CD4-positive, alpha-beta T cell treated with Interleukin-4 for 4 hours (primary cell): ENCODE measurements at regions not wholly inside any gene's neighbourhood (a gene's known extent, or its start where the extent isn't known, plus 50 kb on each side); places are given as distances from the start of the nearest gene placed in this dataset.
A peak's percentile ranks its signal among the peaks of the same experiment; 100 is the strongest.
"Not testable (repeated sequence)": the region's sequence is repeated elsewhere in the genome, so short reads cannot be mapped to it uniquely, and the experiment has no call there.

Experiments used
- DNase-seq: peaks from one replicate; pipeline ENCODE4 v3.0.0-alpha.2; 2020

DNA sequence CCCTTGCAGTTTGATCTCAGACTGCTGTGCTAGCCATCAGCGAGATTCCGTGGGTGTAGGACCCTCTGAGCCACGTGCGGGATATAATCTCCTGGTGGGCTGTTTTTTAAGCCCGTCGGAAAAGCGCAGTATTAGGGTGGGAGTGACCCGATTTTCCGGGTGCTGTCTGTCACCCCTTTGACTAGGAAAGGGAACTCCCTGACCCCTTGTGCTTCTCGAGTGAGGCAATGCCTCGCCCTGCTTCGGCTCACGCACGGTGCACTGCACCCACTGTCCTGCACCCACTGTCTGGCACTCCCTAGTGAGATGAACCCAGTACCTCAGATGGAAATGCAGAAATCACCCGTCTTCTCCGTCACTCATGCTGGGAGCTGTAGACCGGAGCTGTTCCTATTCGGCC, 728.9 kb upstream of the SPRY2 start:
- DNase-seq, result not testable (repeated sequence)

DNA sequence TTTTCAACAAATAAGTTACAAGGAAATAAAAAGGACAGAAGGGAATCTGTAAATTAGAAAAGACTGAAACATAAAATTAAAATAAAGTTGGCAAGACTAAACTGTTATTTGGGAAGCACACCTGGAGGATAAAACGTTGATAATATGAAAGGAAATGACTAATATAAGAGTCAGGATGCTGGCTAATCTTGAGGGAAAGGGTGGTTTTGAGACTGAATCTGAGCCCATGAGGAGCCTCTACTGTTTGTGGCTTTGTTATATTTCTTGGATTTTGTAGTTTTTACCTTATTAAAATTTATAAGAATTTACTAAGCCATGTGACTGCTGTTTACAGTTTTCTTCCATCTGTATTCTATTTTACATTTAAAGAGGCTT, 718.0 kb upstream of the SPRY2 start:
- DNase-seq, result no peak

DNA sequence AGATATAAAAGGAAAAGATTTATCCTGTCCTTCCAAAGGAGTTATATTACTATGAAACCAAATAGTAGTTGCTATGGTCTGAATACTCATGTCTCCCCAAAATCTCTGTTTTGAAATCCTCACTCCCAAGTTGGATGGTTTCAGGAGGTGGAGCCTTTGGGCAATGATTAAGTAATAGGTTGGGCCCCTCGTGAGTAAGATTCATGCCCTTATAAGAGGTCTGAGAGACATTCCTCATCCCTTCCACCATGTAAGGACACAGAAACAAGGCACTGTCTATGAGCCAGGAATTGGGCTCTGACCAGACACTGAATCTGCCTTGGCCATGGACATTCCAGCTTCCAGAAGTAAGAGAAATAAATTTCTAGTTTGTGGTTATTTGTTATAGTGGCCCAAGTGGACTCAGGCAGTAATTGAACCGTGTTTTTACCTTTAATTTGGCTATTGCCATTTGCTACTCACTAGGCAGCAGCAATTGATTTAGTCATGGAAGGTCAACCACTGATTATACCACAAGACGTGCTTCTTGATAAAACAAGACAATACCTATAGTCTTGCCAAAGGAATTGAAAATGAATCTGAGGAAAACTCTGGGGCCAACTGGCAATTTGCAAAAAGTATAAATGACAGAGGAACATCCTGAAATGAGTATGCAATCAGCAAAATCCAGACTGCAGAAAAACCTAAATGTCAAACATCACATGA, 717.4 kb upstream of the SPRY2 start:
- no peak for DNase-seq

DNA sequence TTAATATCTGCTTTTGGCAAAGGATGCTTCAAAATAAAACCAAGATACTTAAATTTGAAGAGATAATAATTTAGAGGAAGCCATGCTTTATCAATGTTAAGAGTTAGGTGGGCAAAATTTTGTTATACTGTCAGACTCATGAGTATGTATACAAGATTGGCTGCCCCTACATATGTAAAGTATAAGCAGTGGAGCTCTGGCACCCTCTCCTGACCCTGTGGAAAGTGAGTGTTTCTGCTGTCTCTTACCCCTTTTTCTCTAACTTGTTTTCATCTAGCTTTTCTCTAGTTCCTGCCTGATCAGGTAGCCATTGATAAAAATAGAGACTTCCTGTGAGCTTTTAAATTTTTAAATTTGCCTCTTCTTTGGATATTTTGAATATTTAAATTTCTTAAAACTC, 710.9 kb upstream of the SPRY2 start:
- DNase-seq, result no peak

DNA sequence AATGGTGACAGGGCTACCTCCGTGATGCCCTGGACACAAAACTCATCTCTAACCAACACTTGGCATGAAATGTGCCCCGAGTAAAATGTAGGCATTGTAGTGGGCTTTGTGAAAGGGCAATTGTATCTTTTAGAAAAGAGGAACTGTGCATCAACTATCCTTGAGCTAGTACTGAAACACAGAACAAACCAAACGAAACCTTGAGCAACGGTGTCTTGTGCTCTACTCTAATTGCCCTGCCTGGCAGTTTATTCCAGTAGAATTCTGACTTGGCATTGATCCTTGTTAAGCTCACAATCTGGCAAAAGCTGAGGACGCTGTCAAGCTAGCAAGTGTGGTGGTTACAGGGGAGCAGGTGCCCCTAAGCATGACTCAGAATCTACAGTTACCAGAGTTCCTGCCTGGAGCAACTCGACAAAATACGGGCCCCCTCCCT, 707.1 kb upstream of the SPRY2 start:
- DNase-seq, result no peak

DNA sequence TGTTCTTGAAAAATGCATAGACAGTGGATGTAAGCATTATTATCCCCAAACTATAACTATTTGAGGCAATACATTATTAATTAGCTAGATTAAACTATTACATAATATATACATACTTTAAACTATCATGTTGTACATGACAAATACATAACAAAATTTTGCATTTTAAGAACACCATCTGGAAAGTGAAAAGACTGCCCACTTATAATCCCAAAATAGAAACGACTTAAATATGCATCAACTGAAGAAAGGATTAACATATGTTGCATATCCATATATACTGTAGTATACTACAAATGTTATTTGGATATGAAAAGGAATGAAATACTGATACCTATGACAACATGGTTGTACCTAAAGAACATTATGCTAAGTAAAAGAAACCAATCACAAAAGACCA, 700.8 kb upstream of the SPRY2 start:
- DNase-seq, result no peak

DNA sequence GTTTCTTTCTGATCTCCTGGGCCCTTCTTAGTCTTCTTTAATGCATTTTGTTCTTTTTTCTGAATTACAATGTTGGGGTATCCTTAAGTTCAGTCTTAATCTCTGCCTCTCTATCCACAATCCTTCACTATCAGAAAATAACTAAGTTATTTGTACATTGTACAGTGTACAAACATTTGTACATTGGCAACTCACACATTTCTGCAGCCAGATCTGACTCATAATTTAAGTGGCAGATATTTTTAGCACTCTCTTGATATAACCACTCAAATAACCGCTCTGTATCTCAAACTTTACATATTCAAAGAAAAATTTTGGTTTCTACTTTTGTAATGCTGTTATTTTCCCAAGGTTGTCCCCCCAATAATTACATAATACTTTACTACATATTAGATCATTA, 691.1 kb upstream of the SPRY2 start:
- no peak for DNase-seq

DNA sequence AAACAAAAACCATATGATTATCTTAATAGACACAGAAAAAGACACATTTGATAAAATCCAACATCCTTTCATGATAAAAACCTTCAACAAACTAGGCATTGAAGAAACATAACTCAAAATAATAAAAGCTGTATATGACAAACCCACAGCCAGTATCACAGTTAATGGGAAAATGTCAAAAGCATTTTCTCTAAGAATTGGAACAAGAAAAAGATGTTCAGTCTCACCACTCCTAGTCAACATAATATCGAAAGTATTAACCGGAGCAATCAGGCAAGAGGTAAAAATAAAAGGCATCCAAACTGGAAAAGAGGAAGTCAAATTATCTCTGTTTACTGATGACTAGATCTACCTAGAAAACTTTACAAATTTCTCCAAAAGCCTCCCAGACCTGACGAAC, 684.2 kb upstream of the SPRY2 start:
- no peak for DNase-seq

DNA sequence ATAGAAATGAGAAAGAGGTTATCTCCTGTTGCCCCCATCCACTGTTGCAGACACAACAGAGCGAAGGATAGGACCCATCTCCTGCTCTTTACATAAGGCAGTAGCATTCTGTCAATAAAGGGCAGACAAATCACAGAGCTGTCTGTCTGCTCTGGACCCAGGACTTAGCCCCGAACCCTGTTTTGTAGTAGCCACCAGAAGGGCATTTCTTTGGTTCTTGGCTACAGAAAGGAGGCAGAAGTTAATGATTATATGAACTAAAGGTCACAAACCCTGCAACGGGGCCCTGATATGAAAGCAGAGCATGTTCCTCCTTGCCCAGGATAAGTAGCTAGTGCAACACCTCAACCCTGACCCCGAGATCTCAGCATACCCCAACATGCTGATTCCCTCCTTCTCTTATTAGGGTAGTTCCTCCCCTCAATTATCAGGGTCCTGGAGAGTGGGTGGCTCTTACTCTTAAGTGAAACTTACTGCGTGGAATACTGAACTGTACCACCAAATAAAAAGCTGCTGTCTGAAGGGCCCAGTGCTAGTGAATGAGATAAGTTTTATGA, 680.4 kb upstream of the SPRY2 start:
- DNase-seq, result no peak

DNA sequence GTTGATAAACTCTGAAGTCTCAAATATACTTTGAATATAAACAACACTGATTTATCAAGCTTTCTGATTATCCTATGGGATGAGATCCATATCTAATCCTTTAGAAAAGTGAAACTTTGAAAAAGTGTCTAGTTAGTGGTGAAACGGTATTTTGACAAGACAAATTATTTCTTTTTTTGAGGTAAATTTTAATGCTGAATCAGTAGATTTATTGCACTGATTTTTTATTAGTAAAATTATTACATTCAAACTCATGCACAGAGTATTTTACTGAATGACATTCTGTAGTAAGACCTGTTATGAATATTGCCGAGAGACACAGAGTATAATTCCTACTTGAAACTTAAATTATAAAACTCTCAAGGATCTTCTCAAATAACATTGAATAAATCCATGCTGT, 679.1 kb upstream of the SPRY2 start:
- no peak for DNase-seq

DNA sequence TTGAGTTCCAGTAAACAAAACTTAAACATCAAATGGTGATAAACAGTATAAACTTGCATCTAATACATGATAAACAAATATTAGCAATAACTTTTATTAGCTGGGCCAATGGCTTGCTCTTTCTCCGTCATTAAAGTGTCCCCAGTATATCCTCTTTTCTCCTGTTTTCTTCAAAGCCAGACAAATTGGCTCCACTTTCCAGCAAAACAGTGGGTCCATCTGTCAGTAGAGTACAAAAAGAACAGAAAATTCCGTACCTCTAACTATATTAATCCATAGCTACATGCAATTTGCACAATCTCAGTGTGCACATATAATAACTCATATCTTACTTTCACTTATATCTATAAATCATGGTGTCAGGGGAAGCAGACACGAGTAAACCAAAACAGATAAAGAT, 678.0 kb upstream of the SPRY2 start:
- DNase-seq, result no peak

DNA sequence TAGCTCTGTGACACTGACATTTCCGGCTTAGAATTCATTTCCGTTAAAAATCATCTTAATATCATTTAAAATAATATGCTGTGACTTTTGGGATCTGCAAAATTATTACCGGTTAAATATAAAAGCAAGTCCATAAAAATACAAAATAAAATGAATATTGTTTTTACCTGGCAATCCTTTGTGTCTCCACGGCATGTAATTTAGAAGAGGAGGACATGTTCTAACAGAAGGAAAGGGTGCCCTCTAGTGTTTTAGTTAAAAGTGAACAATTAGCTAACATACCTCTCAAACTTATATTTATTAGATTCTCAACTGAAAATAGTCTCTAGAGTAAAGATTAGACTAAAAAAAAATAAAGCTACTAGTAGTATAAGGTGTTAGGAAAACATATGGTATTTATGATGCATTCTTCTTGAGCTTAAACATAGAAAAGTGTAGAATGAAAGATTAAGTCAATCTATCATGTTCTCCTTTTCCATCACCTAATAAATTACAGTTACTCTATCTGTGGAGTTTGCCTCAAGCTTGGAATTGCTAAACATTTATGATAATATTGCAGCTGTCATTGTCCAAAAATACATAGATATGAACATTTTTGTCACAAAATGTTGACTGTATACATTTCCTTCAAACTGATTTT, 676.7 kb upstream of the SPRY2 start:
- DNase-seq, result no peak

DNA sequence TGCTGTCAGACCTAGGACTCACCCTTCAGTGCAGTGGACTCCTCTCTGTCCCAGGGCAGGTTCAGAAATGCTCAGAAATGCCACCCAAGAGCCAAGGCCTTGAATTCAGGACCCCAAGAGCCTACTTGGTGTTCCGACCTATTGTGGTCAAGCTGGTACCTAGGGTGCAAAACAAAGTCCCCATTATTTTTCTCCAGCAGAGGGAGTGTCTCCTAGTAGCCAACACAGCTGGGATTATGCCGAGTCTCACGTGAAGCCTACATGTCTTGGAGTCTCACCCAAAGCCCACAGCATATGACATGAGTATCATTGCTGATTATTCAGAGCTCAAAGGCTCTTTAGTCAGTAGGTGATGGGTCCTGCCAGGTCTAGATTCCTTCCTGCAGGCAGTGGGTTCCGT, 671.1 kb upstream of the SPRY2 start:
- DNase-seq, result no peak

DNA sequence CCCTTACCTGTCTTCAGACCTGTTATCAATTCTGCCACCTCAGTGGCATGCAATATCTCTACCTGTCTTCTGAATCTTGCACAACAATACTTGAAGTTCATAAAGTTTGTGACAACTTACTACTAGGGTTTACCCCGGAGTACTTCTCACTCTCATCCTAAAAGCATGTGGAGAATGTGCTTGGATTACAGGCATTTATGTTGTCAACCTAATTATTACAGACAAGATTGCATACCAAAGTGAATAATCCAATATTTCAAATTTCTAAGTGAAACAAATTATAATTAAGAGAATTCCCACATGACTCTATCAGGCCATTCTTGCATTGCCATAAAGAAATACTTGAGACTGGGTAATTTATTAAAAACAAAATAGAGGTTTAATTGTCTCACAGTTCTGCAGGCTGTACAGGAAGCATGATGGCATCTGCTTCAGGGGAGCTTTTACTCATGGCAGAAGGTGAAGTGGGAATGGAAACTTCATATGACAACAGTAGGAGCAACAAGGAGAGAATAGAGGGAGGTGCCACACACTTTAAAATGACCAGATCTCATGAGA, 661.0 kb upstream of the SPRY2 start:
- no peak for DNase-seq

DNA sequence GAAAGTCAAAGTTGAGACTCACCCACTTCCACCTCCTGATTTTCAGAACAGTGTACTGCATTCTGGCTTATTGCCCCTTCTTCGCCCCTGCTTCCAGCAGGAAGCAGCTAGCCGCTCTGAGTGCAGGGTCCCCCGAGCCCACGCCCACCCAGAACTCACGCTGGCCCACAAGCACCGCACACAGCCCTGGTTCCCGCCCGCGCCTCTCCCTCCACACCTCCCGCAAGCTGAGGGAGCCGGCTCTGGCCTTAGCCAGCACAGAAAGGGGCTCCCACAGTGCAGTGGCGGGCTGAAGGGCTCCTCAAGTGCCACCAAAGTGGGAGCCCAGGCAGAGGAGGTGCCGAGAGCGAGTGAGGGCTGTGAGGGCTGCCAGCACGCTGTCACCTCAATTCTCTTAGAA, 657.7 kb upstream of the SPRY2 start:
- not testable (repeated sequence) for DNase-seq

DNA sequence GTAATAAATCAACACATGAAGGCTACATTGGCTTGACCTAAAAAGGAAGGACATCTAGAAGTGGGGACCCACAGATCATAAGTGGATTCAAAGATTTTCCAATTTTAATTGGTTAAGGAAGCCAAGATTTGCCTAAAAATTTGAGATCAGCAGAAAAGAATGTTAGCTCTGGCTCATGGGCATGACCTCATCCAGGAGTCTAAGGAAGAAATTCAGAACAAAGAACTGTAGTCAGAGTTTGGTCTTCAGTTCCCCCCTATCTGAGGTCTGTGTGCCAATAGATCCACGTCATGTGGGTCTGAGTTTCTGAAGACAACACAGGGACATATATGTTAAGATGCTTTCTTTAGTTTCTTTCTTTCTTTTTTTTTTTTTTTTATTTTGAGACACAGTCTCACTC, 648.8 kb upstream of the SPRY2 start:
- no peak for DNase-seq

DNA sequence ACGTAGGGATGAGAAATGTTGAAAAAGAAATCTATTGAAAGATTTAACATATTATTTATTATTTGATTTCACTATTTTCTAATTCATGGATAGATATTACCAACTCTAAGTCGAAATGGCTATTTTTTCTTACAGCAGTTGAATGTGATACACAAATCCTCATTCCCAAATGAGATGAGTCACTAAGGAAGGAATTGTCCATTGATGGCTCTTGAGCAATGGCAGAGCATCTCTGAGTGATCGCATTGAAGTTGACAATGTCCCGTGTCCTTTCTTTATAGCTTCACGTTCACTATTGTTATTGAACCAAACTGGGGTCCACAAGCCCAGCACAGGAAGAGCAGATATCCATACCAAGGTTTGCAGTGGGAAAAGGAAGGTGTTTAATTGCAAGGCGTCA, 648.3 kb upstream of the SPRY2 start:
- DNase-seq, result no peak

DNA sequence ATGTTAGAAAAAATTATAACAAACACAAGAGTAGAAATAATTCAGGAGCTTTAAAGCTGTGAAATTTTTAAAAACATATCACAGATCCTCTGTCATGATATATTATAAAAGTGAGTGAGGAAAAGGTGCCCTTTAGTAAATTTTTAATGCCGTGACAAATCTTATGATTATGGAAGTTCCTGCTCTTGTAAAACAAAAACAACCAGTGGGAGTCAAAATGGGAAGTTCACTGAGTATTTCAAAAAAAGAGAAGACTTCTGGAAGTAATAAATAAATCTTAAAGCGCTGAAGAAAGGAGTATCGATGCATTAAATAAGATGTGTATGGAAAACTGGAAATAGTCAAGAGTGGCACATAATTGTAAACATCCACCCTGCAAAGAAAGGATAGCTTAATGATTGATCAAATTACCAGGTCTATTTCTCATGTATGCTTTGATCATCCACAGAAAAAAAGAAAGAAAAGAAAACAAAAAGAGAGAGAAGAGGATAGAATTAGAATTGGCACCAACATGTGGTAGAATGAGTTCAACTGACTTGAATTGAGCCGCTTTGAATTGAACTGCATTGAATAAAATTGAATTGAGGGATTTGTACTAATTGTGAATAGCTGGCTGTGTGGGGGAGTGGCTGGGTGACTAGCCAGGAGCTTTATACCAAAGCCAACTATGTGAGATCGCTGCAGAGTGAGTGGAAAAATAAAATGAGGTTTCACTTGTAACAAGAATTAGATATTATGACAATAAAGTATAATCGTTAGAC, 647.6 kb upstream of the SPRY2 start:
- no peak for DNase-seq

DNA sequence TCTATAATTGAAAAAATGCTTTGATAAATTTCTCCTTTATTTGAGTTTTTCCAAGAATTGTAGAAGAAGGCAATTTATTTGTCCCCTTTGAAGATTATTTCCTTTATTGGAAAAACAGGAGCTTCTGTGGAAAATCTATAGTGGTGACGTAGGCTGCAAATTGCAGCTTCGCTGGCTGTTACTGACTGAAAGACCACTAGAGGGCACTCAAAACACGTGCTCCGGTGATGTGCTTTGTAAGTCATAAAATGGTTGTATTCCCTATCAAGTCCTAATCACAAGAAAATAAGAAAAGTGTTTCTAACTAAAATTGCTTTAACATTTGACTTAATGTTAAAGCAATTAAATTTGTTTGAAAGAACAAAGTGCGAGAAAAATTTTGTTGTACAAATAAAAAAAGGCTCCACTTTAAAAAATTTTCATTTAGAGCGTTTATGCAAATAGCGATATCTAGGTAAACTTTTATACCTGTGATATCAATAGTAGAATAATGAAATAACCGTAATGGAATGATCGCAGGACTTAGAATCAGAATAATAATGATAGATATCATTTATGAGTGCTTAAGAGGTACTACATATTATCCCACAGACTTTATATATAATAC, 638.2 kb upstream of the SPRY2 start:
- DNase-seq, result peak; percentile 24

DNA sequence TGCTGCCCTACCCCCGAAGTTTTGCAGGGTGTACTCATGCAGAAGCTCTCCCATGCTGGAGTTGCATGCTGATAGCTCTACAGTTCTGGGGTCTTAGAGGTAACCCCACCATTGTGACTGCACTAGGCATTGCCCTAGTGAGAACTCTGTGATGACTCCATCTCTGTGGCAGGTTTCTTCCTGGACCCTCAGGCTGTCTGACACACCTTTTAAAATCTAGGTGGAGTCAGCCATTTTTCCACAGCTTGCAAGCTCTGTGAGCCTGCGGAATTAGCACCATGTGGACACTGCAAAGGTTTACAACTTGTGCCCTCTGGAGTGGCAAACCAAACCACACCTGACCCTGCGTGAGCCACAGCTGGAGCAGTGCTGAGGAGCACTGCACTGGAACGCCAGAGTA, 636.2 kb upstream of the SPRY2 start:
- DNase-seq, result no peak

DNA sequence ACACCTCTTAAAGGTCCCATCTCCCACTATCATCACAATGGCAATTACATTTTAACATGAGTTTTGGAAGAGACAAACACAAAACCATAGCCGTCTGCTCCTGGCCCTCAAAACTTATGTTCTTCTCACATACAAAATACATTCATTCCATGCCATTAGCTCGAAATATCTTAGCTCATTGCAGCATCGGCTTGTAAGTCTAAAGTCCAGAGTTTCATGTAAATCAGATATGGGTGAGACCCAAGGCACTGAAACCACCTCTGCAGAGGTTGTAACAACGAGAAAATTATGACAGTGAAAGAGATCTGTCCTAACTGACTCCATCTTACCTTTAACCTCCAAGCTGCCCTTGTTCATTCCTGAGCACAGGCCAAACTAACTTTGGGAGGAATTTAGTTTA, 635.0 kb upstream of the SPRY2 start:
- DNase-seq, result no peak

DNA sequence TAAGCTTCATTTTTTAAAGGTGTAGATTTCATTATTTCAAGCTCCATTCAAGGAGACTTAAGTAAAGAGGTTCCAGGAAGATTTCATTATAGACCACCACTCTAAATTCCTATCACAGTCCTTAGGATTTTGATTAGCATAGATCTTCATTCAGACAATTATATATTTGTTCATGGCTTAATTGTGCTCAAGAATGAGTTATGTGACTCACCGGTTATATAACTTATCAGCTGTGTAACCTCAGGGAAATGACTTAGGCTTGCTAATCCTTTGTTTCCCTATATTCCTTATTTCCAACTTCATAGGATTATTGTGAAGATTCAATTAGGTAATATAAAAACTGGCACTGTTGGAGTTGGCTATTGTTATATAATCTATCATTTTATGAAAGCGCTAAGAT, 632.8 kb upstream of the SPRY2 start:
- no peak for DNase-seq

DNA sequence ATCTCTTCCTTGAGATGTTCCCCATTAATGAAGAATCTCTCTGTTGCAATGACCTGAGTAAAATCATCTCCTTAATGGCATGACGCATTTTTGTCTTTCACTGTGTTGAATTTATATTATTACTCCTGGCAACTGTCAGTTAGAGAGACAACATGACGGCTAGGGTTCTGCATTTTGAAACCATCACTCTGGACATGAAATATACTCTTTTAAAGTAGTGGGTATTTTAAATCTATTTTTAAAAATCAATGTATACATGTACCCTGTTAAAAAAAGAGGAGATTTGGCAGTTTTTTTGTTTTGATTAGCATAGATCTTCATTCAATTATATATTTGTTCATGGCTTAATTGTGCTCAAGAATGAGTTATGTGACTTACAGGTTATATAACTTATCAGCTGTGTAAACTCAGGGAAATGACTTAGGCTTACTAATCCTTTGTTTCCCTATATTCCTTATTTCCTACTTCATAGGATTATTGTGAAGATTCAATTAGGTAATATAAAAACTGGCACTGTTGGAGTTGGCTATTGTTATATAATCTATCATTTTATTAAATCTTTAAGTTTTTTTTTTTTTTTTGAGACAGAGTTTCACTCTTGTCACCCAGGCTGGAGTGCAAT, 632.0 kb upstream of the SPRY2 start:
- DNase-seq, result no peak
